GM21390 (cell line): ENCODE measurements at regions not wholly inside any gene's neighbourhood (a gene's known extent, or its start where the extent isn't known, plus 50 kb on each side); places are given as distances from the start of the nearest gene placed in this dataset.

Experiments
- ATAC-seq: cut with Tn5 transposase; IDR thresholded peaks from one replicate; pipeline ENCODE4 v1.9.1; 2021; ENCODE audit not compliant: unreplicated experiment

- no peak for ATAC-seq
These were observed 170.0 kb downstream of the SEC61B start for GRCh38 chr9:99391937-99392594.

- ATAC-seq = no peak
These were observed 170.9 kb downstream of the SEC61B start for GRCh38 chr9:99392986-99393385.

GRCh38 chr9:99393993-99394392, 171.9 kb downstream of the SEC61B start:
- no peak for ATAC-seq

- ATAC-seq = no peak
These were observed 176.2 kb downstream of the SEC61B start for GRCh38 chr9:99398241-99398640.

DNA sequence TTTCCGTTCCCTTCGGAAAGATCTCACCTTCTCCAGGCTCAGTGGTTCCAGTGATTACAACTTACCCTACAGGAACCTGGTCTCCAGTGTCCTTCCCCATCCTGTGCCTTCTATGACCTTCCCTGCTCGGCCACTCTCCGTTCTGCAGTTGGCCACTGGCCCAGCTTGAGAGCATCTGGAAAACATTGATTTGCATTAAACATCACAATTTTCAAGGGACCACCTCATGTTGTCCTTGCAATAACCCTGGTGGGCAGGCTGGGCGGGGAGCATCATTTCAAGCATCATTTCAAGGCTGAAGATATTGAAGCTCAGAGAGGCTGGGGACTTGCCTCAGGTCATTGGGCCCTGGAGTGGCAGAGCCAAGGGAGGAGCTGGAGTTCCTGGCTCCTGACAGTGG, 177.4 kb downstream of the SEC61B start:
- ATAC-seq = no peak

DNA sequence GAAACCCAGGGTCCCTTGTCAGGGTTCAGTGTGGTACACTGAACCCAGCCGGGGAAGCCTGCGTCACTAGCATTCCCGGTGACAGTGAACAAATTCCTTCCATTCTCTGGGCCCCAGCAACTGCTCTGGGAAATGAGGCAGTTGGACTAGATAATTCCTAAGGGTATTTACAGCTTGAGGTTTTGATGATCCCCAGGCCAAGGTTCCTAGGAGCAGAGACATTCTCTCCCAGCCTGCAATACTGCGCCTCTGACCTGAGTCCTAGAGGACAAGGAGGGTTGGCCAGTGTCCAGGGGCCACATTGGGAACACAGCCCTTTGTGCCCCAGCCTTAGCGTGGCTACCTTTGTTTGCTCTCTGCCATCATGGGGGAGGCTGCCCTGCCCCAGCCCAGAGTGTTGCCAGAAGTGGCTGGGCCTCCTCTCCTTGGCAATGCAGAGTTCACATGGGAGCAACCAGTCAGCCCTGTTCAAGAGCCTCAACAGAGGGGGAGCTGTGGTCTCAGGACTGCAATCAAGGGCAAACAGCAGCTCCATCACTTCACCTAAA, 178.2 kb downstream of the SEC61B start:
- no peak for ATAC-seq

GRCh38 chr9:99401680-99402504, 179.8 kb downstream of the SEC61B start:
- ATAC-seq = no peak

DNA sequence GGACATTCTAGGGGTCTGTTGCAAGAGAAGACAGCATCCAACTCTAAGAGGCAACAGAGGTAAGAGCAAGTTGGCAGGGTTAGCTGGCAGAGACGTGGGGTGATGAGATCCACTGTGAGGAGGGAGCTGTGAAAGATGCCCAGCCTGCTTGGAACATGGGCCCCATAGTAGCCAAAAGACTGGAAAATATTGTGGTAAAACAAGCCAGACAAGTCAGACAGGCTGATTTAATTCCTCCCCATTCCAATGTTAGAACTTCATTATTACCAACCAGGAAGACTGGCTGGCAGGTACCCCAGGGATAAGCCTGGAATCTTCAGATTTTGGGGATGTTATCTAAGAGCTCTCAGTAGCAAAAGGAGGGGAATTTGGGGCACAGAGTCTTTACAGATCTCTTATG, 181.3 kb downstream of the SEC61B start:
- ATAC-seq = no peak

GRCh38 chr9:99405359-99405758, 183.3 kb downstream of the SEC61B start:
- no peak for ATAC-seq

DNA sequence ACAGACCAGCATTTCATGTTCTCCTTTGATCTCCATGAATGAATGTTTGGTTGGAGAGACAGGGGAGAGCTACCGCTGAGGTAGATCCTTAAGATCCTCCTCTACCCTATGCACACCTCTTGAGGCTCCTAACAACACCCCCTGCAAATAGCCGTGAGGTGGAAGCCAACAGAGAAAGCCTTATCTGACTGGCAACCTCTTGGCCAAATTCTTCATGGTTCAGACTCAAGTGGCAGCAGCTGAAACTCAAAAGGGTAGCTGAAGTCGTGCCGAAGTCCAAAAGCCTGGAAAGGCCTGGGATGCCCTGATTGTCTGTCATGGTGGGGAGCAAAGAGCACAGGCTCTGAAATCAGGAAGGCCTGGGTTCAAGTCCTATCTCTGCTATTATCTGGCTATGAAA, 184.9 kb downstream of the SEC61B start:
- no peak for ATAC-seq

GRCh38 chr9:99411068-99411467, 189.0 kb downstream of the SEC61B start:
- no peak for ATAC-seq

- no peak for ATAC-seq
These were observed 189.5 kb downstream of the SEC61B start for GRCh38 chr9:99411479-99412115.

- ATAC-seq = no peak
These were observed 190.5 kb downstream of the SEC61B start for GRCh38 chr9:99412606-99413005.

GRCh38 chr9:99414321-99414720, 192.2 kb downstream of the SEC61B start:
- ATAC-seq = no peak

DNA sequence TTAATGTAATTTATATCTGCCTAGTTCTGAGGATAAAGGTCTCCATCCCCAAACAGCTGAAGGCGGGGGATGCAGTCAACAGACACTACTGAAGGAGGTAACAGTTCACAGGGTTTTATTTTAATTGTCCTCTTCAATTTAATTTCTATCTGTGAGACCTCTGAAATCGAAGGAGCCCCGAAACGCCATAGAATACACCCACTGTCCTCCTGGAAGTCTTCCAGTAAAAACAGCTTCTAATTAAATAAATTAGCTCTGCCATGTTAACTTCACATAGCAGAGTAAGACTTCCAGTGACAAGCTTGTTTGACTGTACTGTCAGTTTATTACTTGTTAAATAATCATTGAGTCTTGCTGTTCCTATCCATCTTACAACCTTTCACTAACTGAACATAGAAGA, 193.5 kb downstream of the SEC61B start:
- peak; percentile 21 for ATAC-seq

- peak; percentile 63 for ATAC-seq
These were observed 193.9 kb downstream of the SEC61B start for GRCh38 chr9:99416007-99416406.

- ATAC-seq = no peak
These were observed 197.0 kb downstream of the SEC61B start for GRCh38 chr9:99419070-99419469.

- ATAC-seq = no peak
These were observed 199.3 kb downstream of the SEC61B start for GRCh38 chr9:99421369-99421768.

DNA sequence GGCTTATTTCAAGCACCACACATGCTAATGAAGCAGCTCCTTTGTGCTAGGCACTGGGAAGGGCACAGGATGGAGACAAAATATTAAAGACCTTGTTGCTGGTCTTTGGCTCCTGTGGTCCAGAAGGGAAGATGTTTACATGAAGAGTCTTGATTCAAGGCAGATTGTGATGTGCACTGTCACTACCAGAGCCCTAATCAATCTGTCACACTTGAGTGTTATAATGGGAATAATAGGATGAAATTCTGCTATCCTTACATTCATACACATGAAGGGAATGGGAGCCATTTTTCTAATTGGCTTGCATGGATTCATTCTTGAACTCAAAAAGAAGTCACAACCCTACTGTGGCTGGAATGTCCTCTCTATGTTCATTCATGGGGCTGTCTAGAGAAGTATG, 203.0 kb downstream of the SEC61B start:
- no peak for ATAC-seq

- ATAC-seq = no peak
These were observed 204.1 kb downstream of the SEC61B start for GRCh38 chr9:99425923-99426842.

DNA sequence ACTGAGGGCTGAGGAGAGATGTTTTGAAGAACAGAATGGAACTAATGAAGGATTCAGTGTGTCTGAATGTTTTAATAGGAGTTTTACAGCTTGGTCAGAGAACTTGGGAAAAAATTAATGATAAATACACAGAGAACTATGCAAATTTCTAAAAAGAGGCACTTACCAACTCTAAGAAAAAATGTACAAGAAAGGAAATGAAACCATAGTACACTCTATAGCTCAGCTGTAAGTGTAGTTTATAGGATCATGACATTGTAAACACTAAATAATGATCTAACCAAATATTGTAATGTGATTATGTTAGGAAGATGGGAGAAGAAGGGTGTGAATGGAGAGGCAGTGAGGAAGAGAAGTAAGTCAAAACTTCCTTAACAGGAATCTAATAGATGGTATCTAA, 205.2 kb downstream of the SEC61B start:
- no peak for ATAC-seq
